ENCODE measurements at regions not wholly inside any gene's neighbourhood (a gene's known extent, or its start where the extent isn't known, plus 50 kb on each side); places are given as distances from the start of the nearest gene placed in this dataset.

DNA sequence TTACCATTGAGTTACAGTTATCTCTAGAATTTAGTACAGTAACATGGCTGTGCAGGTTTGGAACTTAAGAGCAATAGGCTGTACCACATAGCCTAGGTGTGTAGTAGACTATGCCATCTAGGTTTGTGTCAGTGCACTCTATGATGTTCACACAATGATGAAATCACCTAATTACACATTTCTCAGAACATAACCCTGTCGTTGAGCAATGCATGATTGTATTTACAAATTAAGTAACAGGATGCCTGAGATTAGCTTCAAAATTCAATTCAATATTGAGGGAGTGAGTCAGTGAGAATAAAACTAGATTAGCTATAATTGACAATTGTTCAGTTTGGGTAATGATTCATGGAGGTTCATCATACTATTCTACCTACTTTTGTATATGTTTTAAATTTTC lies 633.8 kb downstream of the IGSF11 start:
- ATAC-seq: no peak
- Mint-ChIP-seq H3K27ac (no peak overlapping the region), H3K4me3 (no peak overlapping the region), H3K4me1 (no peaks in the 10 kb centered on the region), H3K36me3 (no peaks in the 10 kb centered on the region), H3K9me3 (peaks cover 0 to 13% (median 0%) of the 10 kb centered on the region in 11 donors), H3K27me3 (no peaks in the 10 kb centered on the region)
- Histone ChIP-seq H3K4me1 (ENCODE audit: control insufficient read depth in 2 of 2, insufficient read depth in 2 of 2, low read length in 2 of 2) (no peaks in the 10 kb centered on the region), H3K36me3 (ENCODE audit: control insufficient read depth in 2 of 3, insufficient read depth in 3 of 3, low read length in 3 of 3) (no peaks in the 10 kb centered on the region), H3K27me3 (ENCODE audit: control insufficient read depth in 2 of 2, insufficient read depth in 2 of 2, low read length in 2 of 2) (no peaks in the 10 kb centered on the region), H3K27ac (ENCODE audit: low read depth, low read length) (no peak overlapping the region), H3K4me3 (ENCODE audit: low read length) (no peak overlapping the region), H3K9me3 (ENCODE audit: control insufficient read depth in 2 of 3, low read length in 3 of 3) (no peaks in the 10 kb centered on the region)
- POLR2A ChIA-PET: no interaction called here
- CTCF ChIA-PET: no interaction called here
- no peak for DNase-seq
- intact Hi-C loops (cut with micrococcal nuclease): no loop called here

- H3K9me3 Mint-ChIP-seq: peaks cover 0 to 13% (median 1%) of the 10 kb centered on the region in 11 donors
- H3K4me1 ChIP-seq (ENCODE audit: control insufficient read depth in 2 of 2, insufficient read depth in 2 of 2, low read length in 2 of 2): no peaks in the 10 kb centered on the region
Measured at GRCh38 chr3:118401887-118402286, 632.8 kb downstream of the IGSF11 start.

DNA sequence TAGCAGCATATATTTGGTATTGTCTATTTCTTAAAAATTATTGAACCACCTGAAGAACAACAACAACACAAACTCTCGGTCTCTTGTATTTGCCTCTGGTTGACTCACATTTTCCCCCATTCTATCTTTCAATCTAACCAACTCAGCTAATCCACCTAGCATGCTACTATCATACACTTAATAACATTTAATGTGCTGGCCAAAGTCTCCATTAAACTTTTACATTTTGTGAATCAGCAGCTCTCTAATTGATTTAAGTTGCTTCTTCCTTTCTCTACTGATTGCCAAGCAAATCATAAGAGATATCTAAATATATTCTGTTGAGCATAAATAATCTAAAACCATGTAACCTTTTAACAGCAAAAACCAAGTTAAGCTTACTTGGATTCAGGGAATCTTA lies 631.7 kb downstream of the IGSF11 start:
- intact Hi-C loops (cut with micrococcal nuclease): no loop called here
- Histone ChIP-seq H3K27ac (ENCODE audit: low read depth, low read length) (no peak overlapping the region), H3K36me3 (ENCODE audit: control insufficient read depth in 2 of 3, insufficient read depth in 3 of 3, low read length in 3 of 3) (no peaks in the 10 kb centered on the region), H3K9me3 (ENCODE audit: control insufficient read depth in 2 of 3, low read length in 3 of 3) (no peaks in the 10 kb centered on the region), H3K4me3 (ENCODE audit: low read length) (no peak overlapping the region), H3K4me1 (ENCODE audit: control insufficient read depth in 2 of 2, insufficient read depth in 2 of 2, low read length in 2 of 2) (no peaks in the 10 kb centered on the region), H3K27me3 (ENCODE audit: control insufficient read depth in 2 of 2, insufficient read depth in 2 of 2, low read length in 2 of 2) (no peaks in the 10 kb centered on the region)
- POLR2A ChIA-PET: no interaction called here
- ATAC-seq: no peak
- Mint-ChIP-seq H3K27me3 (no peaks in the 10 kb centered on the region), H3K36me3 (no peaks in the 10 kb centered on the region), H3K27ac (no peak overlapping the region), H3K9me3 (peaks cover 0 to 13% (median 1%) of the 10 kb centered on the region in 11 donors), H3K4me1 (no peaks in the 10 kb centered on the region), H3K4me3 (no peak overlapping the region)
- DNase-seq: no peak
- CTCF ChIA-PET: no interaction called here

More at GRCh38 chr3:118401887-118402286, 632.8 kb downstream of the IGSF11 start:
- no peaks in the 10 kb centered on the region for H3K36me3 Mint-ChIP-seq
- ChIA-PET POLR2A (no interaction called here), CTCF (no interaction called here)
- no peaks in the 10 kb centered on the region for H3K4me1 Mint-ChIP-seq
- Histone ChIP-seq H3K27ac (ENCODE audit: low read depth, low read length) (no peak overlapping the region), H3K9me3 (ENCODE audit: control insufficient read depth in 2 of 3, low read length in 3 of 3) (no peaks in the 10 kb centered on the region), H3K36me3 (ENCODE audit: control insufficient read depth in 2 of 3, insufficient read depth in 3 of 3, low read length in 3 of 3) (no peaks in the 10 kb centered on the region), H3K27me3 (ENCODE audit: control insufficient read depth in 2 of 2, insufficient read depth in 2 of 2, low read length in 2 of 2) (no peaks in the 10 kb centered on the region), H3K4me3 (ENCODE audit: low read length) (no peak overlapping the region)
- ATAC-seq (no peak), DNase-seq (no peak)
- intact Hi-C loops (cut with micrococcal nuclease): no loop called here
- no peak overlapping the region for H3K27ac Mint-ChIP-seq
- no peak overlapping the region for H3K4me3 Mint-ChIP-seq
- H3K27me3 Mint-ChIP-seq: no peaks in the 10 kb centered on the region

GRCh38 chr3:118406562-118406961 lies 628.1 kb downstream of the IGSF11 start:
- Mint-ChIP-seq H3K4me3 (no peak overlapping the region), H3K27ac (no peak overlapping the region), H3K27me3 (no peaks in the 10 kb centered on the region), H3K36me3 (no peaks in the 10 kb centered on the region), H3K4me1 (no peaks in the 10 kb centered on the region), H3K9me3 (peaks cover 0 to 7% (median 2%) of the 10 kb centered on the region in 11 donors)
- no peaks in the 10 kb centered on the region for H3K4me1 ChIP-seq (ENCODE audit: control insufficient read depth in 2 of 2, insufficient read depth in 2 of 2, low read length in 2 of 2)
- no peaks in the 10 kb centered on the region for H3K27me3 ChIP-seq (ENCODE audit: control insufficient read depth in 2 of 2, insufficient read depth in 2 of 2, low read length in 2 of 2)
- ATAC-seq: no peak
- H3K27ac ChIP-seq (ENCODE audit: low read depth, low read length): no peak overlapping the region
- DNase-seq: no peak
- no peaks in the 10 kb centered on the region for H3K9me3 ChIP-seq (ENCODE audit: control insufficient read depth in 2 of 3, low read length in 3 of 3)
- intact Hi-C loops (cut with micrococcal nuclease): no loop called here
- POLR2A ChIA-PET: no interaction called here
- CTCF ChIA-PET: no interaction called here
- H3K4me3 ChIP-seq (ENCODE audit: low read length): no peak overlapping the region
- H3K36me3 ChIP-seq (ENCODE audit: control insufficient read depth in 2 of 3, insufficient read depth in 3 of 3, low read length in 3 of 3): no peaks in the 10 kb centered on the region

DNA sequence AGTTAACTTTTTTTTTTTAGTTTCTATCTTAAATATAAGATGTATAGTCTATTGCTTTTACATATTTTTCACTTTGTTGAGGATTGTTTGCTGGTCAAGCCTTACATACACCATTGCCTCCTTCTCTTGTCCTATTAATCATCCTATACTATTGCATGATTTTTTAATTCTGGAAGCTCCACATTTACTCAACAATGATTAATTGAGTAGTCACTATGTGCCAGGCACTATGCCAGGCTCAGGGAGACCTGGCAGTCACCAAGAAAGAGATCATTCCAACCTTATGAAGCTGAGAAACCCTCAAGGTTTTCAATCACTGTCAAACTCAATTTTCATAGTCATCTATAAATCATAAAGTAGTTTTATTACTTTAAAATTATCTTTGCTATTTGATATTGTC lies 626.2 kb downstream of the IGSF11 start:
- POLR2A ChIA-PET: no interaction called here
- intact Hi-C loops (cut with micrococcal nuclease): no loop called here

DNA sequence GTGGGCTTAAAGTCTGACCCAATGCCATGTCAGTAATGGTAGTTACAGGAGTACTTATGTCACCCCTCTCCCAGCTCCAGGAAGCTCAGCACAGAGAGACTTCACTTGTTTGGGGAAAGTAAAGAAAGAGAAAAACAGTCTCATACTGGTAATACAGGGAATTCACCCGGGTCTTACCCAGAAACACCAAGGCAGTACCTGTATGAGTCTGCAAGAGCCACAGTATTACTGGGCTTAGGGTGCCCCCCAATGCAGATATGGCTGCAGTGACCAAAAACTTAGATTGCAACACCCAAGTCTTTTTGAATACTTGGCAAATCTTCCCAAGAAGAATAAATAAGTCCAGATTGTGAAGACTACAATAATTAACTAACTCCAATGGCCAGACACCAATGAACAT lies 622.1 kb downstream of the IGSF11 start:
- Mint-ChIP-seq H3K27me3 (no peaks in the 10 kb centered on the region), H3K36me3 (no peaks in the 10 kb centered on the region)
- CTCF ChIA-PET: no interaction called here

More for the DNA sequence above, 626.2 kb downstream of the IGSF11 start:
- Mint-ChIP-seq H3K27me3 (no peaks in the 10 kb centered on the region), H3K27ac (no peak overlapping the region), H3K4me3 (no peak overlapping the region), H3K9me3 (peaks cover 0 to 16% (median 3%) of the 10 kb centered on the region in 11 donors), H3K36me3 (no peaks in the 10 kb centered on the region), H3K4me1 (no peaks in the 10 kb centered on the region)
- Histone ChIP-seq H3K4me1 (ENCODE audit: control insufficient read depth in 2 of 2, insufficient read depth in 2 of 2, low read length in 2 of 2) (no peaks in the 10 kb centered on the region), H3K36me3 (ENCODE audit: control insufficient read depth in 2 of 3, insufficient read depth in 3 of 3, low read length in 3 of 3) (no peaks in the 10 kb centered on the region), H3K27ac (ENCODE audit: low read depth, low read length) (no peak overlapping the region), H3K4me3 (ENCODE audit: low read length) (no peak overlapping the region), H3K27me3 (ENCODE audit: control insufficient read depth in 2 of 2, insufficient read depth in 2 of 2, low read length in 2 of 2) (no peaks in the 10 kb centered on the region), H3K9me3 (ENCODE audit: control insufficient read depth in 2 of 3, low read length in 3 of 3) (no peaks in the 10 kb centered on the region)
- DNase-seq (no peak), ATAC-seq (no peak)
- CTCF ChIA-PET: no interaction called here

GRCh38 chr3:118425272-118425837 lies 609.3 kb downstream of the IGSF11 start:
- no peaks in the 10 kb centered on the region for H3K9me3 ChIP-seq (ENCODE audit: control insufficient read depth in 2 of 3, low read length in 3 of 3)
- H3K27ac Mint-ChIP-seq: no peak overlapping the region
- CTCF ChIA-PET: no interaction called here
- DNase-seq (no peak), ATAC-seq (no peak)
- no peaks in the 10 kb centered on the region for H3K36me3 Mint-ChIP-seq
- no peaks in the 10 kb centered on the region for H3K27me3 ChIP-seq (ENCODE audit: control insufficient read depth in 2 of 2, insufficient read depth in 2 of 2, low read length in 2 of 2)
- H3K4me3 Mint-ChIP-seq: no peak overlapping the region
- H3K27ac ChIP-seq (ENCODE audit: low read depth, low read length): no peak overlapping the region
- H3K4me1 ChIP-seq (ENCODE audit: control insufficient read depth in 2 of 2, insufficient read depth in 2 of 2, low read length in 2 of 2): no peaks in the 10 kb centered on the region
- no peaks in the 10 kb centered on the region for H3K36me3 ChIP-seq (ENCODE audit: control insufficient read depth in 2 of 3, insufficient read depth in 3 of 3, low read length in 3 of 3)
- no peak overlapping the region for H3K4me3 ChIP-seq (ENCODE audit: low read length)
- POLR2A ChIA-PET: no interaction called here
- H3K27me3 Mint-ChIP-seq: no peaks in the 10 kb centered on the region
- H3K4me1 Mint-ChIP-seq: no peaks in the 10 kb centered on the region
- intact Hi-C loops (cut with micrococcal nuclease): no loop called here
- peaks cover 0 to 16% (median 4%) of the 10 kb centered on the region in 11 donors for H3K9me3 Mint-ChIP-seq

More for the DNA sequence above, 622.1 kb downstream of the IGSF11 start:
- DNase-seq (no peak), ATAC-seq (no peak)
- no peak overlapping the region for H3K4me3 ChIP-seq (ENCODE audit: low read length)
- H3K36me3 ChIP-seq (ENCODE audit: control insufficient read depth in 2 of 3, insufficient read depth in 3 of 3, low read length in 3 of 3): no peaks in the 10 kb centered on the region
- H3K9me3 ChIP-seq (ENCODE audit: control insufficient read depth in 2 of 3, low read length in 3 of 3): no peaks in the 10 kb centered on the region
- H3K27ac ChIP-seq (ENCODE audit: low read depth, low read length): no peak overlapping the region
- H3K9me3 Mint-ChIP-seq: peaks cover 0 to 34% (median 7%) of the 10 kb centered on the region in 11 donors
- H3K27ac Mint-ChIP-seq: no peak overlapping the region
- H3K4me3 Mint-ChIP-seq: no peak overlapping the region
- no peaks in the 10 kb centered on the region for H3K4me1 ChIP-seq (ENCODE audit: control insufficient read depth in 2 of 2, insufficient read depth in 2 of 2, low read length in 2 of 2)
- no peaks in the 10 kb centered on the region for H3K4me1 Mint-ChIP-seq
- H3K27me3 ChIP-seq (ENCODE audit: control insufficient read depth in 2 of 2, insufficient read depth in 2 of 2, low read length in 2 of 2): no peaks in the 10 kb centered on the region
- intact Hi-C loops (cut with micrococcal nuclease): no loop called here
- POLR2A ChIA-PET: no interaction called here

Data from naive thymus-derived CD4-positive, alpha-beta T cell (primary cell).